ENCODE measurements at regions not wholly inside any gene's neighbourhood (a gene's known extent, or its start where the extent isn't known, plus 50 kb on each side); places are given as distances from the start of the nearest gene placed in this dataset.

- DNase-seq, result no peak
These were observed 163.2 kb downstream of the SLC7A11 start for GRCh38 chr4:138078751-138079520.

- no peak for DNase-seq
These were observed 163.9 kb downstream of the SLC7A11 start for GRCh38 chr4:138078253-138078652.

DNA sequence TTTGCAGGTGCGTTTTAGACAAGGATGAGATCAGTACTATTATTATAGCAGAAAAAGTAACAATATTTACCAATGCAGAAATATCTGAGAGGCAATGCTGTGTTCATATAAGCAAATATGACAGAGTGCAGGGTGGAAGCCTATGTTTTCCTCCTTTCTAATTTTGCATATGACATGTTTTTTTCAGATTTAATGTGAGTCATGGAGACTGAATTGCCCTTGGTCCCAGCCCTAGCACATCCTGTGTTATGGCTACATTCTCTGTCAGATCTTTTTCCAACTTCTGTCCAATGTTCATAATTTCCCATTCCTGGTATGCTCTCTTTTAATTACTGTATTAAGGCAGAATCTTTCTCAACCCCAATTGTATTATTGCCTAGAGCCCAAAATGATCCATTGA, 165.6 kb downstream of the SLC7A11 start:
- no peak for DNase-seq

DNA sequence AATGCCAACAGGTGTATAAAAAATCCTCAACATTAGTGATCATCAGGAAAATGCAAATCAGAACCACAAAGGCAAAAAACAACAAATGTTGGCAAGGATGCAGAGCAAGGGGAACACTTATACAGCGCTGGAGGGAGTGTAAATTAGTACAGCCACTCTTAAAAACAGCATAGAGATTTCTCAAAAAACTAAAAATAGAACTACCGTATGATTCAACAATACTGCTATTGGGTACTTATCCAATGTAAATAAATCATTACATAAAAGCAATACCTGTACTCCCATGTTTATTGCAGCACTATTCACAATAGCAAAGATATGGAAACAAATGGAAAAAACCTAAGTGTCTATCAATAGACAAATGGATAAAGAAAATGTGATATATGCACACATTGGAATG, 171.3 kb downstream of the SLC7A11 start:
- no peak for DNase-seq

DNA sequence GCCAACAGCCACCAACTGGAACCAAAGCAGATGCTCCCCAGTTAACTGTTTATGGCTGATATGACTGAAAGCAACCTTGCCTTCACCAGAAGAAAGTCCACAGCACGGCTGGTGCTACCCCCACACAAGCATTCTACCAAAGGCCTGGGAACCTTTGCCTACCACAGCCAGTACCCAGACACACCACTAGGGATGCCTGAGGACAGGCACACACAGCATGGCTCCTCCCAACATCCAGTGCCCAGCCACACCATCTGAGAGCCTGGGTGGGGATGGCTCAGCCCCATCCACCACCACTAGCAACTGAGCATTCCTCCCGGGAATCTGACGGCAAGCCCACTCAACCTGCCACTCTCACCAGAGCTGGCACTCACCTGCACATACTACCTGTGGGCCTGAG, 178.6 kb downstream of the SLC7A11 start:
- no peak for DNase-seq

DNA sequence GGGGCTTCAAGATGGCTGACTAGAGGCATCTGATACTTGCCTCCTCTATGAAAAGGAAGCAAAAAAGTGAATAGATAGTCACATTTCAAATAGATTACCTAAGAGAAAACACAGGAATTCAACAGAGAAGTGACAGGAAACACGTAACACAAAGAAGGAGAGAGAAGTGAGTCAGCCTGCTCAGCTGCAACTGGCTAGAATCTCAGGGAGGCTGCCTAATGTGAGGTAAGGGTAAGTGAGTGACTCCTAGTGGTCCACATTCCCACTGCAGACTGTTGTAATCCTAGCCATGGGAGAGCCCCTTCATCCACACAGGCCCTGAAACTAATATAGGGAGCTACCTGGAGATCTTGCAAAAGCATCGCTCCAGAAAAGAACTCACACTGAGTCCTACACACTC, 179.2 kb downstream of the SLC7A11 start:
- no peak for DNase-seq

DNA sequence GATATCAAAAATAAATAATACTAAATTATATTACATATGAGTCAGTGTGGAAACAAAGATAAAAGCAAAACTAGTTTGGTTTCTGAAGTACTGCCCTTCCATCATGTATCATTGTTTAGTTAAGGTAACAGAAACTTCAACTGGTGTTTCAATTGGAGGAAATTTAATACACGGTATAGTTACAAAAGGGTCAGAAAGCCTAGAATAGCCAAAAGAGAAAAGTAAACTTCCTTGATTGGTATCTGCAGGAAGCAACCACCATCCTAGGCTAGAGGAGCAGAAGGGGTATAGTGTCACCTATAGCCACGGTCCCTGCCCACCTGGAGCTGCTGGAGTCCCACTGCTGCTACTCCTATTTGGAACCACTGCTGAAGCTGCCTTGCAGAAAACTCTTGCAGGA, 185.6 kb downstream of the SLC7A11 start:
- no peak for DNase-seq

DNA sequence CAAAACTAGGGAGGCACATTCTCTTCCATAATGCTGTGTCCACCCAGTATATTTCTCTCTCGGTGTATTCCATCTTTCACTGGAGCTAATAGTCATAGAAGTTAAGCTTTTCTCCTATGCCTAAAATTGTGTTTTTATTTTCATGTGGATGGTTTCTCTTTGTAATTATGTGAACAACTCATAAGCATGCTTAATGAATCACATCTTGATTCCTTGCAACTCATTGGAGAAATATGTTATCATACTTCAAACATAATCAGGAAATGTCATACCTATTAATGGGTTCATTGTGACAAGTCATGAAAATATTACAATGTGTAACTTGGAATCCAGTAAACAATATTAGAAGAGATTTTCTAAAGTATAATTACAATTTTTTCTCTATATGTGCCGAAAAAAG, 186.3 kb downstream of the SLC7A11 start:
- DNase-seq, result no peak

- DNase-seq, result no peak
These were observed 188.4 kb downstream of the SLC7A11 start for GRCh38 chr4:138053641-138054301.

GRCh38 chr4:138052806-138053632, 189.1 kb downstream of the SLC7A11 start:
- DNase-seq, result no peak

DNA sequence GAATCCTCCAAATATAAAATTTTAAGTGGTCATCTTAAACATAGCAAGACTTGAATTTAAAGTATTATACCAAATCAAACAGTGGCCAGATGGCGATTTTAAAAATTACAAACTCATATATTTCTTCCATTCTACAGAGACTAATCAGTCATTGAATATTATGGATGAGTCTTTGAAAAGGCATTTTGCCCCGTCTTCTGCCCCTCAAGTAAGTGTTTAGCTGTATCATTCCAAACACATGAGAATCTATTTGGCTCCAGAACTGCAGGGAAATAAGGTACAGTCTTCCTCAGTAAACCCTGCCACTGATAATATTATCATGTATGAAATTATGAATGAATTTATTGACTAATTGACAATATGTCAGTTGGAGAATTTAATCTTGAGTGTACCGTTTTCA, 191.0 kb downstream of the SLC7A11 start:
- DNase-seq, result no peak

- DNase-seq, result no peak
These were observed 191.5 kb downstream of the SLC7A11 start for GRCh38 chr4:138050601-138051000.

GRCh38 chr4:138049355-138049754, 192.8 kb downstream of the SLC7A11 start:
- no peak for DNase-seq

DNA sequence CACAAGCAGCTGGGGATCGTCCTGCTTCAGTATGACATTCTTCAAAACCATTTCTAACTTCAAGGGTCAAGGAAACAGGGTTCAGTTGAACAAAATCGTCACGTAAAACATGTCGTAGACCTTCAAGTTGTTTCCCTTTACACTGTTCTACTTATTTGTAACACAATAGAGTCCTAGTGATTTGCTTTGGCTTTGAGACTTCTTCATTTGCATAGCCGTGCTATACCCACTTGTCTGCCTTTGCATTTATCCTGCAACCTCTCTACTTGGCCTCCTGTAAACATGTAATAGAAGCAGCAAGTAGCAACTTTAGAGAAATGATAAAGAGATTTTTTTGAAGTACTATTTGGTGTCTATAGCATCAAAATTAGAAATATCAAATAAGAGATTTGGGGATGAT, 194.9 kb downstream of the SLC7A11 start:
- no peak for DNase-seq

- DNase-seq, result no peak
These were observed 197.1 kb downstream of the SLC7A11 start for GRCh38 chr4:138045036-138045435.

DNA sequence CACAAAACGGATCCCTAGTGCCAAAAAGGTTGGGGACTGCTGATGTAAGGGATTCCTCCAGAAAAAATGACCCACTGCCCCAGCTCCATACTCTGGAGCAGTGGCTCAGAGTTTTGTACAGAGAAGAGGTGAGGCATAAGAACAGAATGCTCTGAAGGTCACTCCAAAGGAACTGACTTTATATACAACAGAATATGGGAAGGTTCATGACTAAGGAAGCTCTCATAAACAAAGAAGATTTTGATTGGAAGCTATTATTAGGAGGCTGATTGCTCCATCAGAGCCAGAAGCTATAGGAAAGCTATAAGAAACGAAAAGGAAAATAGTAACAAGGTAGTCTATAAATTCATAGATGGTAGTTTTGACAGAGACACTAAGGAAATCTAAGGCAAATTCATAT, 203.1 kb downstream of the SLC7A11 start:
- DNase-seq, result no peak

DNA sequence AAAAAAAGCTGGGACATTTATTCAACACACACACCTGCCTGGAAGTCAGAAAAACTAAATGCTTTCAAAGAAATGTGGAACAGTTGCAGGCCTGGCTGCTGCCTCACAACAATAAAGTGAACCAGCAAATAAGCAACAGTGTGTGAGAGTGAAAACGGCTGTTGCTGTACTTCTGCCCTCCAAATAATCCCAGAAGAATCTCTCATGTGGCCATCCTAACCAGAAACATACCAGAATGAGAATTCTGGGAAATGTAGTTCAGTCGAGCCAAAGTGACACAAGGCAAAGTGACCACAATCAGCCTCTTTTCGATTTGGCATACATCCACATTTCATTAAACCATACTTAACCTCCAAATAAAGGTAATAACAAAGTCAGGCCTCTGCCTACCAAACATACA, 204.5 kb downstream of the SLC7A11 start:
- no peak for DNase-seq

DNA sequence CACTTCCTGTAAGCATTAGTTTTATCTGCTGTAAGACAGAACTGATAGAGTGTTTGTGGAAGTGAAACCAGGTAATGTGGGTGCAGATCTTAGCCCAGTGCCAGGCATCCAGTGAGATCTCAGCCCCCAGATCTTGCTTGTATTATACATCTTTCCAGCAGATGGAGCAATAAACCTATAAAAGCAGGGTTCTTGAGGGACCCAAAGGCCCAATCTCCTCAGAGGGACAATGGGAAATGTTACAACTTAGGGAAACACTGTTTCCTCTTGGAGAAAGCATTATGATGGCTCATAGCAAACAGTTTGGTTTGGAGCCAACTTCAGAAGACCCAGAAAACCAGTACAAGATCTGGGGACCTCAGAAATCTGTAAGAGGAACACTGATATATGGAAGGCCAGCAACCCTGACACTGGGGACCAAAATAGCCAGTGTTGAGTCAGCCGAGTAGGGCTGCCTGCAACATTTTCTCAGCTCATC, 206.3 kb downstream of the SLC7A11 start:
- peak; percentile 63 for DNase-seq

DNA sequence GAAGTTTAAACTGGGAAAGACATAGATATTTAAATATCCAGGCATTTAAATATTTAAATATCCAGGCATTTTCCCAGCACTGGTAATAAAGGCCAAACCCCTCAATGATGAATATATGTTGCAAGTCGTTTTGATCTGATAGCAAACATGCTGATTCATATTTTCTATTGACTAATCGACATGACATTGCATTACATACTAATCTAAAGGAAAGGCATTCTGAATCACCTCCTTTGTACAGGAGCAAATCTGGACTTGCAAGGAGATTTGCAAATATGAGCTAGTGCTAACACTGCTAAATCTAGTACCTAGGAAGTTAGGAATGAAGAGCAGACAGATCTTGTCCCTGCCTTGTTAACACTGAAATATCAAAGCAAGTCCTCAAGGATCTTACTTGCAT, 207.3 kb downstream of the SLC7A11 start:
- no peak for DNase-seq

GRCh38 chr4:138032222-138032621, 209.9 kb downstream of the SLC7A11 start:
- no peak for DNase-seq

DNA sequence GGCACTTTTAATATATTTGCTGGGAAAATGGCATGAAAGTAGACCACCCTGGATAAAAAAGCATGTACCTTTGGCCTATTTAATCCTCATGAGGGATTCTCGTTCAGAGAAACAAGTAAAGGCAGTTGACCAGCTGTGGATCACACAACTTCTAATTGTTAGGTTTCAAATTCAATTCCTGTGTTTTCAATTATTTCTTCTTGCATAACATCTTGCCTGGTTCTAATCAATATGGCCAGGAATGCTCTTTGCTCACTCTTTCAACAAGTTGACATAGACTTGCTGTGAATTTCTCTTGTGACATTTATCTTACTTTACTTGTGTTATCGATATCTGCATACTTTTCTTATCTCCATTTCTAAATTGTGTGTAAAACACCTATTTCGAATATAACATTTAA, 211.8 kb downstream of the SLC7A11 start:
- no peak for DNase-seq

GRCh38 chr4:138028923-138029322, 213.2 kb downstream of the SLC7A11 start:
- no peak for DNase-seq

DNA sequence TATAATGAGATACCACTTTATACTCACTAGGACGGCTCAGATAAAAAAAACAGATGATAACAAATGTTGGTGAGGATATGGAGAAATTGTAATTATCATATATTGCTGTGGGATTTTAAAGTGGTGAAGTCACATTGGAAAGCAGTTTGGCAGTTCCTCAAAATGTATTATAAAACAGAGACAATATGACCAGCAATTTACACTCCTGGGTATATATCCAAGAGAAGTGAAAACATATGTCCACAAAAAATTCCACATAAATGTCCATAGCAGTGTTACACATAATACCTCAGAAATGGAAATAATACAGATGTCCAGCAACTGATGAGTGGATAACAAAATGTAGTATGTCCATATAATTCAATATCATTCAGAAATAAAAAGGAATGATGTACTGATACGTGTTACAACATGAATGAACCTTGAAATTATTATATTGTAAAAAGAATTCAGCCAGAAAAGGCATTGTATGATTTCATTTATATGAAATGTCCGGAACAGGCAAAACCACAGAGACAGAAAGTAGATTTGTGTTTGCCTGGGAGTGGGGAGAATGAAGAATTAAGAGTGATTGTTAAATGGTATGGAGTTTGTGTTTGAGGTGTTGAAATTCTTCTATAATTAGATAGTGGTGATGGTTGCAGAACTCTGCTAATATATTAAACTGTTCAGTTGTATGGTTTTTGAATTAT, 220.9 kb downstream of the SLC7A11 start:
- no peak for DNase-seq

All from SIG-M5 (cell line).